Activated CD8-positive, alpha-beta T cell treated with anti-CD3 and anti-CD28 coated beads for 36 hours (primary cell): ENCODE measurements at regions not wholly inside any gene's neighbourhood (a gene's known extent, or its start where the extent isn't known, plus 50 kb on each side); places are given as distances from the start of the nearest gene placed in this dataset.

Source experiments
- ATAC-seq: fragments of 200-7000 bp; cut with Tn5 transposase; one replicate; pipeline ENCODE4 v1.10.0; 2021; ENCODE audit warnings: mild to moderate bottlenecking, moderate library complexity
- CTCF ChIA-PET: fragments of 350-600 bp; sonication (Branson Sonifier 250); formaldehyde crosslinking; loops from one replicate; lab custom pipeline; 2021; ENCODE audit warnings: antibody characterized with exemption; lab: Charles Lee
- POLR2A ChIA-PET: fragments of 350-600 bp; sonication (Branson Sonifier 250); formaldehyde crosslinking; loops from one replicate; lab custom pipeline; 2021; ENCODE audit warnings: antibody characterized with exemption; lab: Charles Lee
- DNase-seq: peaks from one replicate; pipeline ENCODE4 v3.0.0-alpha.2; 2020
- H3K27ac Mint-ChIP-seq: one replicate; pipeline ENCODE4 v1.8.0; 2021; ENCODE audit warnings: mild to moderate bottlenecking, mixed read lengths
- H3K27me3 Mint-ChIP-seq: one replicate; pipeline ENCODE4 v1.8.0; 2021; ENCODE audit warnings: mixed read lengths
- H3K36me3 Mint-ChIP-seq: one replicate; pipeline ENCODE4 v1.8.0; 2021; ENCODE audit warnings: low read depth, mixed read lengths
- H3K4me1 Mint-ChIP-seq: one replicate; pipeline ENCODE4 v1.8.0; 2021; ENCODE audit warnings: low read depth, mixed read lengths
- H3K4me3 Mint-ChIP-seq: one replicate; pipeline ENCODE4 v1.8.0; 2021; ENCODE audit warnings: mild to moderate bottlenecking, moderate library complexity, mixed read lengths
- H3K9me3 Mint-ChIP-seq: one replicate; pipeline ENCODE4 v1.8.0; 2021; ENCODE audit warnings: mixed read lengths
- CTCF ChIP-seq: fragments of 200-600 bp; IDR thresholded peaks from one replicate; pipeline ENCODE4 v1.8.0; 2022; ENCODE audit warnings: antibody characterized with exemption, mild to moderate bottlenecking
- intact Hi-C: fragments of 100-400 bp; cut with micrococcal nuclease; formaldehyde crosslinking; loops from one replicate; pipeline ENCODE4 v1.10.0; 2022

GRCh38 chr5:68445257-68446069 is 229.9 kb downstream of the PIK3R1 start:
- no peak for TF ChIP-seq CTCF
- Mint-ChIP-seq H3K4me1 (peaks cover 27% of the 10 kb centered on the region), H3K9me3 (no peaks in the 10 kb centered on the region), H3K27ac (no peak overlapping the region), H3K4me3 (no peak overlapping the region), H3K36me3 (no peaks in the 10 kb centered on the region), H3K27me3 (no peaks in the 10 kb centered on the region)
- DNase-seq (no peak), ATAC-seq (no peak)
- CTCF ChIA-PET = interaction anchor here (0.8 kb wide), 1 partner anchor 16 kb away, joined by 3 read pairs; no protein-coding TSS in a partner anchor
- intact Hi-C loops = no loop called here
- POLR2A ChIA-PET = interaction anchor here (0.7 kb wide), 1 partner anchor 222 kb away, joined by 3 read pairs; no protein-coding TSS in a partner anchor

GRCh38 chr5:68446070-68446357 is 230.5 kb downstream of the PIK3R1 start:
- Mint-ChIP-seq H3K36me3 (no peaks in the 10 kb centered on the region), H3K4me3 (no peak overlapping the region), H3K27me3 (no peaks in the 10 kb centered on the region), H3K27ac (no peak overlapping the region), H3K9me3 (no peaks in the 10 kb centered on the region), H3K4me1 (peaks cover 22% of the 10 kb centered on the region)
- ChIA-PET POLR2A (interaction anchor here (0.7 kb wide), 1 partner anchor 222 kb away, joined by 3 read pairs; no protein-coding TSS in a partner anchor), CTCF (no interaction called here)
- intact Hi-C loops = no loop called here
- DNase-seq (no peak), ATAC-seq (no peak)
- TF ChIP-seq CTCF = no peak

- DNase-seq = no peak
- TF ChIP-seq CTCF = no peak
- H3K4me3 Mint-ChIP-seq = no peak overlapping the region
- H3K36me3 Mint-ChIP-seq = no peaks in the 10 kb centered on the region
- intact Hi-C loops = no loop called here
- ATAC-seq = no peak
- no peak overlapping the region for H3K27ac Mint-ChIP-seq
- H3K9me3 Mint-ChIP-seq = no peaks in the 10 kb centered on the region
- CTCF ChIA-PET = no interaction called here
- H3K27me3 Mint-ChIP-seq = no peaks in the 10 kb centered on the region
- H3K4me1 Mint-ChIP-seq = peaks cover 17% of the 10 kb centered on the region
- POLR2A ChIA-PET = interaction anchor here (0.6 to 0.7 kb wide), 2 partner anchors 116 to 223 kb away, joined by 3 read pairs; no protein-coding TSS in a partner anchor
Measured at GRCh38 chr5:68446487-68446894, 230.9 kb downstream of the PIK3R1 start.

- no peak for TF ChIP-seq CTCF
- H3K4me1 Mint-ChIP-seq = peaks cover 11% of the 10 kb centered on the region
- DNase-seq = no peak
- peak; percentile 51 for ATAC-seq
- no peaks in the 10 kb centered on the region for H3K36me3 Mint-ChIP-seq
- no peak overlapping the region for H3K4me3 Mint-ChIP-seq
- intact Hi-C loops = no loop called here
- no peaks in the 10 kb centered on the region for H3K9me3 Mint-ChIP-seq
- ChIA-PET POLR2A (interaction anchor here (0.6 to 1.6 kb wide), 3 partner anchors 15 to 116 kb away, joined by 3 read pairs; no protein-coding TSS in a partner anchor), CTCF (no interaction called here)
- no peaks in the 10 kb centered on the region for H3K27me3 Mint-ChIP-seq
- no peak overlapping the region for H3K27ac Mint-ChIP-seq
Measured at GRCh38 chr5:68447136-68447929, 231.8 kb downstream of the PIK3R1 start.
